ENCODE measurements at regions not wholly inside any gene's neighbourhood (a gene's known extent, or its start where the extent isn't known, plus 50 kb on each side); places are given as distances from the start of the nearest gene placed in this dataset.

GRCh38 chr1:199208847-199209246, 570.0 kb downstream of the PTPRC start:
- Histone ChIP-seq H3K27ac (replicated peaks) (no peak overlapping the region), H3K4me3 (replicated peaks; ENCODE audit: insufficient read depth, low read length) (no peak overlapping the region), H3K27me3 (ENCODE audit: insufficient read depth, poor library complexity, severe bottlenecking) (no peaks in the 10 kb centered on the region)
- DNase-seq (ENCODE audit: low read depth in 1 of 2, low spot score in 1 of 2) = no peak
- no peak for TF ChIP-seq REST (IDR thresholded peaks at IDR 0.05; ENCODE audit: insufficient replicate concordance, low read depth)
- TF ChIP-seq GABPA (IDR thresholded peaks at IDR 0.05; ENCODE audit: low read depth) = no peak
- no peak for TF ChIP-seq CTCF (IDR thresholded peaks at IDR 0.05; ENCODE audit: insufficient read depth, low read length)
- no peak for TF ChIP-seq SPI1 (IDR thresholded peaks at IDR 0.05; ENCODE audit: borderline replicate concordance, low read depth)
- TF ChIP-seq POLR2AphosphoS5 (IDR thresholded peaks at IDR 0.05; ENCODE audit: low read depth) = no peak

- Histone ChIP-seq H3K4me3 (replicated peaks; ENCODE audit: insufficient read depth, low read length) (no peak overlapping the region), H3K27ac (replicated peaks) (no peak overlapping the region), H3K27me3 (ENCODE audit: insufficient read depth, poor library complexity, severe bottlenecking) (no peaks in the 10 kb centered on the region)
- peak in 1 of 2 experiments; percentile 21 for DNase-seq (ENCODE audit: low read depth in 1 of 2, low spot score in 1 of 2)
- no peak for TF ChIP-seq GABPA (IDR thresholded peaks at IDR 0.05; ENCODE audit: low read depth)
- no peak for TF ChIP-seq SPI1 (IDR thresholded peaks at IDR 0.05; ENCODE audit: borderline replicate concordance, low read depth)
- TF ChIP-seq CTCF (IDR thresholded peaks at IDR 0.05; ENCODE audit: insufficient read depth, low read length) = no peak
- TF ChIP-seq REST (IDR thresholded peaks at IDR 0.05; ENCODE audit: insufficient replicate concordance, low read depth) = no peak
- no peak for TF ChIP-seq POLR2AphosphoS5 (IDR thresholded peaks at IDR 0.05; ENCODE audit: low read depth)
Observed at GRCh38 chr1:199218065-199218464, 579.2 kb downstream of the PTPRC start.

GRCh38 chr1:199218533-199218932, 579.7 kb downstream of the PTPRC start:
- TF ChIP-seq SPI1 (IDR thresholded peaks at IDR 0.05; ENCODE audit: borderline replicate concordance, low read depth) (no peak), GABPA (IDR thresholded peaks at IDR 0.05; ENCODE audit: low read depth) (no peak), REST (IDR thresholded peaks at IDR 0.05; ENCODE audit: insufficient replicate concordance, low read depth) (no peak), CTCF (IDR thresholded peaks at IDR 0.05; ENCODE audit: insufficient read depth, low read length) (no peak), POLR2AphosphoS5 (IDR thresholded peaks at IDR 0.05; ENCODE audit: low read depth) (no peak)
- Histone ChIP-seq H3K27me3 (ENCODE audit: insufficient read depth, poor library complexity, severe bottlenecking) (no peaks in the 10 kb centered on the region), H3K27ac (replicated peaks) (no peak overlapping the region), H3K4me3 (replicated peaks; ENCODE audit: insufficient read depth, low read length) (no peak overlapping the region)
- no peak for DNase-seq (ENCODE audit: low read depth in 1 of 2, low spot score in 1 of 2)

Data from HL-60 (cell line).